NCI-H2196 (cell line): ENCODE measurements at regions not wholly inside any gene's neighbourhood (a gene's known extent, or its start where the extent isn't known, plus 50 kb on each side); places are given as distances from the start of the nearest gene placed in this dataset.

ENCODE experiments used
- DNase-seq: peaks from one replicate; lab custom pipeline; 2025; ENCODE audit not compliant: unreplicated experiment; lab: John Stamatoyannopoulos, UW

- DNase-seq = no peak
These were observed 233.8 kb upstream of the FBXL7 start for GRCh38 chr5:15266229-15266628.

DNA sequence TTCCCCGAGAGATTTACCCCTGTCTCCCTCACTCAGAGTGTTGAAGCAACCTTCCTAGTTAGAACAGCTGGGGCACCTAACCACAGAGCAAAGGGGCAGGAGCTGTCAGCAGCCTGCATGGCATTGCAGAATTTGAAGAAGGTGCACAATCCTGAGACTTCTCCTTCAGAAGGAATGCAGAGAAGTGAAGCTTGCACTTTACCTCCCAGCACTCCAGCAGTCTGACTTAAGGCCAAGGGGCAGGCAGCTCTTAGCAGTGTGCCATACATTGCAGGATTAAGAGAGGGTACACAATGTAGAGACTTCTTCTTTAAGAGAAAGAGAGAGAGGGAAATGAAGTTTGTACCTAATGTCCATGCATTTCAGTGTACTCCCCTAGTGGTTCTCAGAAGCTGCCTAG lies 236.0 kb upstream of the FBXL7 start:
- no peak for DNase-seq

DNA sequence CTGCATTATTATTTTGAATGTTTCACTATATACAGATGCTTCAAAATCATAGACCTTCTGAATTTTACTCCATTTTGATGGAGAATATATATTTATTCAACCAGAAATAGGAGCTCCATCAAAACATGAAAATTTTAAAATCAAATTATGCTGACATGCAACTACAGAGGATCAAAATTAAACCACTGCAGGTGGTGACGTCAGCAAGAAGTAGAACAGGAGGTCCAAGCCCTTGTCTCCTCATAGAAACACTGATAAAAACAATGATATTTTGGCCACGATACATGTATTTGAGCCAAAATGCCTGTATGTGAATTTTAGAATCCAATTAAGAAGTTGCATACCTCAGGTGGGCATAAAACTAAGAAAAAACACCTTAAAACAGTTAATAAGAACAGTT lies 236.6 kb upstream of the FBXL7 start:
- no peak for DNase-seq

DNA sequence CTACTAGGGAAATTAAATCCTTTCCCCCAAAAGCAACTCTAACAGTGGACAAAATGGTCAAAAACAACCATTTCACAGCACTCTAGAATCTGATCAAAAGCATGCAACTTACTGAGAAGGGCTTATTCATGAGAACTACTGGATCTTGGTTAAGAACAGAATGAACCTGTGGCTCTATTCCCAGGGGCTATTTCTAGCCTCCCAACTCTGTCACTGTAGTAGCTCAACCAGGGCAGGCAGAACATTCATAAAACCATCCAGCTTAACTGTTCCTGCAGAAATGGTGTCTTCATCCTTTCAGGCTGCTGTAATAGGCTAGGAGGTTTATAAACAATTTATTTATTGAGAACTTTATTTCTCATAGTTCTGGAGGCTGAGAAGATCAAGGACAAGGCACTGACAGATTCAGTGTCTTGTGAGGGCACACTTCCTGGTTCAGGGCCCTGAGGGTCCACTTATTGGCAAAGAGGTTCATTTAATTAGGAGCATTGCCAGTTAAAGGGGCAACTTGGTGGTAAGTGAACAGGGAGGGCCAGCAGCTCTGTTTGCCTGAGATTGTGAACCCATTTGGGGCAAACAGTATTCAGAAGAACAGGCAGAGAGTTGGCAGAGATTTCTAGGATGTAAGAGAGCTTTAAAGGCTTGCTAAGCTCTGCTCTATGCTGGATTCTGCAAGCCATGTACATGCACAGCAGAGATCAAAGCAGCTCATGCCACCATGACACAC lies 238.5 kb upstream of the FBXL7 start:
- DNase-seq = no peak

- DNase-seq = no peak
These were observed 239.4 kb upstream of the FBXL7 start for GRCh38 chr5:15260356-15261268.

DNA sequence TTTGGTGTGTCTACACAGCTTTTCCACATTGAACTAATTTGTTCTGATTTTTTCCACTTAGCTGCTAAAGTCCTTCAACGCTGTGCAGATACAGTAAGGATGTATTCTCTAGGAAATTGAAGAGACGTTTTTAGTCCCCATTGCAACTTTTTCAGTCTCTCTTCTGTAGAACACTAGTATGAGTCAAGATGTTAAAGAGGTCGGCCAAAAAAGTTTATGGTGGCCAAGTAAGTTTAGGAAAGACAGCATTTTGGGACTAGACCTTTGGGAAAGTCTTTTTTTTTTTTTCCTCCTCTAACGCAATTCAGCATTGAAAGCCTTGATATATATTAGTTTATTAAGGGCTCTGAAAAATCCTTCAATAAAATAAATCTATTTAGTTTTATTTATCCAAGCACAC lies 243.5 kb upstream of the FBXL7 start:
- no peak for DNase-seq

DNA sequence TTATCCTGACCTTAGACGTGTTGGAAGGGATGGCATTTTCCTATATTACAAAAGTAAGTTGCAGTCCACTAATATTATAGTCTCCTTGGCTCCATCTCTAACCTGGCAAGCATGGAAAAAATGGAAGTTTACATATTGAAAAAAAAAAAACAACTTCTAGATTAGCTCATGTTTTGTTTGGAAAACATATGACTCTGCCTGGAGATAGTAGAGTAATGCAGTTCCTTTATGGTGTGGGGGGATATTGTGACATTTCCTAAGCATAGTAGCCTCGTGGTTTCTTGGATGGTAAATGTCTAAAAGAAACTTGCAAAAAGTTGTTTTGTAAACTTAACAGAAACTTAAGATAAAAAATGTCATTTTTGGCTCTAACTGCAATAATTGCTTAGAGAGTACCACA lies 244.4 kb upstream of the FBXL7 start:
- DNase-seq = no peak

DNA sequence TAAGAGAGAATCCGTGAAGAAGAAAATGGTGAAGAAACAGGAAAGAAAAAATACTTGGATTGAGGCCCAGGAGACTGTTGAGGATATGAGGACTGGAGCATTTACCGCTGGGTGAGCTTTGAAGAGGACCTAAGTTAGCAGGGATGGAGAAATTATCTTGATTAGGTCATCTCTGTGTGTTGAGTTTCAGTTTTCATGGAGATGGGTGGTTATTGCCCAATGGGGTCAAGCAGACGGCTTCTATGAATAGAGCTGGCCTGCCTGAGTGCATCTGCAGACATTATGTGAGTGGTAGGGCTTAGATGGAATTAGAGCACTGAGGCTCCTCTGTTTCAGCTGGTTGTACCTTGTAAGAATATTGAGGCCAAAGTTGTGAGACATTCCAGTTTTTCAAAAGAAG lies 245.4 kb upstream of the FBXL7 start:
- DNase-seq = no peak

- DNase-seq = no peak
These were observed 247.6 kb upstream of the FBXL7 start for GRCh38 chr5:15252331-15252730.

DNA sequence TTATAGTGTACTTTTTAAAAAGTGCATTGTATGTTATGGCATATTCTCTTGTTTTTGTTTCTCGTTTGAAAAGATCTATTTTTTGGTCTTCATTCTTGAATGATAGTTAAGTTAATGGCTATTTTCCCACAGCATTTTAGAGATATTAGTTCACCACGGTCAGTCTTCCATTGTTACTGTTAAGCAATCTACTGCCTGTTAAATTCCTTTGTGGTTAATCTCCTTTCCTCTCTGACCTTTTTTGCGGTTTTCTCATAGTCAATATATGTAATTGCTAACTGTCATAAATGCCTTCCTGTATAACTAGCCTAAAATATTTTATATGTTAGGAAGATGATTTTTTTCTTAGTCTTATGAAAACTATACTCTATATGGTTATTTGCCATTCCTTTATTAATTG lies 250.8 kb upstream of the FBXL7 start:
- DNase-seq = no peak

DNA sequence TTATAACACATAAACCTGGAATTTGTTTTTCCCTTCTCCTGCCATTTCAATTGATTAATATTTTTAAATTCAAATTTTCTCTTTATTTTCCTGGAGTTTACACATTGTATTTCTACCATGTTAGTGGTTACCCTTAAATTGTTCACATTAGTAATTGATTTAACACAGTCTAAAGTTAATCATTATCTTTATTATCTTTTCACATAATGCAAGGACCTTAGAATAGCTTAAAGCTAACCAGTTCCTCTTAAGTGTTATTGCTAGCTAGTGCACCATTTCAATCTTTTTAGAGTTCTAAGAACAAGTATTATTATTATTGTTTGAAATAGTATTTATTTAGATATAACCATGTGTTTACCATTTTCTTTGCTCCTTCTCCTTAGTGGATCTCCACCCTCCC lies 251.2 kb upstream of the FBXL7 start:
- no peak for DNase-seq

DNA sequence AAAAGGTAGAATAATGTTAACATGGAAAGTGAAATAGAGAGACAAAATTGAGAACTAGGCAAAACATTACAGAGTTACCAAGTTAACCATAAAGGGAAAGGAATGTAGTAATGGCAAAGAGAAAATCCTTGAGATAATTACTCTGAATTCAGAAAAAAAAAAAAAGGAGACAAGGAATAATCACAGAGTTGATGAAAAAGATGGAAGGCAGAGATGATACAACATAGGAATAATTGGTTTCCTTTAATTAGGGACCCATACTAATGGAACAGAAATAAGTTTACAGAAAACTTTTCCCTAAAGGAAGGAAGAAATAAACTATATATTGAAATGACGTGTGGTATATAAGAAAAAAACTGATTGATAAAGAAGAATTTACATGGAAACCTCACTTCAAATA lies 254.1 kb upstream of the FBXL7 start:
- no peak for DNase-seq

GRCh38 chr5:15243301-15244020 lies 256.5 kb upstream of the FBXL7 start:
- no peak for DNase-seq

DNA sequence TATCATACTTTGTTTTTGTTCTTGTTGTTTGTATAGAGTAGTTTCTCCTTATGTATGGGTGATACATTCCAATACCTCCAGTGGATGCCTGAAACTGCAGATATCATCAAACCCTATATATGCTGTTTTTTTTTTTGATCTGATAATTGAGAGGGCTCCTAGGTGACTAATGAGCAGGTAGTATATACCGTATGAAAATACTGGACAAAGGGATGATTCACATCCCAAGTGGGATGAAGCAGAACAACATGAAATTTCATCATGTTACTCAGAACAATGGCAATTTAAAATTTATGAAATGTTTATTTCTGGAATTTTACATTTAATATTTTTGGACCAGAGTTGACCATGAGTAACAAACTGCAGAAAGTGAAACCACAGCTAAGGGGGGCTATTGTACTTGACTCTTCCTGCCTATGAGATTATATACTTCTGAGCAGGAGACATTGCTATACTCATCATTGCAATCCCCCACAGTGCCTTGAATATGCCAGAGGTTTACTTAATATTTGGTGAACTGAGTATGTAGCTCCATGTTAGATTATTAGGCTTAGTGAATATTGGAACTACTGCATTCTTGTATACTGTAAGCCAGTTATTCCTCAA lies 258.7 kb upstream of the FBXL7 start:
- DNase-seq = no peak

GRCh38 chr5:15238006-15238405 lies 262.0 kb upstream of the FBXL7 start:
- no peak for DNase-seq

DNA sequence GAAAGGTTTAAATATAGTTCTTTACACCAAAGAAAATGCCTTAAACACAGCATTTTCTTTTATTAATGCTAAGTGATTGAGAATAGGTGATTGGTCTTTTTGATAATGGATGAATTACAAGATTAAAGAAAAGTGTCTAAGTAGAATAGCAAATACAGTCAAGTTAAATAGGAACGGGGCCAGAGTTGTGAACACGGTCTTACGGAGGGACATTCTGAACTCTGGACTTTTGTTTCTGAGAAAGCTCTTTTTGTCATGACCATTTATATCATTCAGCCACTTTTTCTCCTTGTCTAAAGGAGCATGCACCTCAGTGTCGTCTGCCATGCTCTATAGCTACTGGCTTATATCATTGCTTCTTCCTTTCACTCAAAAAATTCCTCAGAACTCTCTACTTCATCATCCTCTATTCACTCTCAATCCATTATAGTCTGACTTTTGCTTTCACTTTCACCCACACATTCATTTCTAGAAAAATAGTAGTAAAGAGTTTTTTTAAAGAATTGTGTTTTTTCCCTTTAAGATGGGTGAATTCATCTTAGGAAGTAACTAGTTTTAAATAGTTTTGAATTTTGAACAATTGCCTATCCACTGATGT lies 263.0 kb upstream of the FBXL7 start:
- DNase-seq = no peak

- DNase-seq = no peak
These were observed 265.1 kb upstream of the FBXL7 start for GRCh38 chr5:15234911-15235310.

DNA sequence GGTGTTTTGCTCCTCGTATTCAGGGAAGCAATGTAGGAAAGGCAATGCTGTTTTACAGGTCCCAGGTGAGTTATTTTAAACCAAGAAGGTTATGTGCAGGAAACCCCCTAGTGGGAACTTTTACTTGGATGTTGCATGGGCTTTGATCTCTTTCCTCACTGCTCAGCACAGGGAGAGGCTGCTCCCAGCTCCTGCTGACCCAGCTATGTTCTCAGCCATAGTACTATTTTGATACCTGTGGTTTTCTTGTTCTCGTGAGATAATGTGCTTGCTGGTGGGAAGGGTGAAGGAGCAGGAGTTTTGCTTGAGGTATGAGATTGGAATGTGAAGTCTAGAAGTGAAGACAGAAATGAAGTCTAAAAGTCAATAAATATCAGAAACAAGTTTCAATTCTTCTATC lies 265.6 kb upstream of the FBXL7 start:
- DNase-seq = no peak

DNA sequence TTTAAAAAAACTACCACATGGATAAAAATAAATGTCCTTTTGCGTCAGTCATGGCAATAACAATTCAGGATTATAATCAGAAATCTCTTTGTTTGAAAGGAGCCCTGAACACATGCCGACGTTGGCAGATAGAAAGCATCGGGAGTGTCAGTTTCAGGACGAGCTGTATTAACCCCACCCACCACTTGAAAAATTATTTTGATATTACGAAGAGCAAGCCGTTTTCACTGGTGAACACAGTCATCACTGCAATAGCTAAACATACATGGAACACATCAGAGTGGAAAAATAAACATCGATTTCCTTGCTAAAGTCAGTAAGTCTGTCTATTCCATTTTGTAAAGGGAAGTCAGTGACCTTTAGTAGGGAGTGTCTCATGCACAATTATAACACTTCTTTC lies 266.4 kb upstream of the FBXL7 start:
- no peak for DNase-seq

- no peak for DNase-seq
These were observed 277.8 kb upstream of the FBXL7 start for GRCh38 chr5:15222156-15222555.

- DNase-seq = no peak
These were observed 279.3 kb upstream of the FBXL7 start for GRCh38 chr5:15220642-15221173.
